Retinal pigment epithelial cell (primary cell): ENCODE measurements at regions not wholly inside any gene's neighbourhood (a gene's known extent, or its start where the extent isn't known, plus 50 kb on each side); places are given as distances from the start of the nearest gene placed in this dataset.
"Not testable (repeated sequence)": the region's sequence is repeated elsewhere in the genome, so short reads cannot be mapped to it uniquely, and the experiment has no call there.

Source experiments
- DNase-seq: peaks from one replicate; pipeline ENCODE4 v3.0.0-alpha.2; 2010; ENCODE audit warnings: low read depth
- H3K4me3 ChIP-seq: 2 replicates; pipeline ENCODE4 v1.5.1; 2011; ENCODE audit warnings: mild to moderate bottlenecking, low read length, control low read depth, moderate library complexity
- CTCF ChIP-seq: conservative IDR thresholded peaks from 2 replicates; pipeline ENCODE4 v1.5.1; 2011; ENCODE audit warnings: low read depth, low read length, control low read depth, inconsistent platforms

- no peak for DNase-seq
- TF ChIP-seq CTCF: no peak
- no peak overlapping the region for H3K4me3 ChIP-seq
These were observed 847.8 kb downstream of the RAPGEF2 start for GRCh38 chr4:159950707-159951106.

- TF ChIP-seq CTCF: no peak
These were observed 863.9 kb downstream of the RAPGEF2 start for GRCh38 chr4:159966746-159967145.

GRCh38 chr4:159976871-159977482 is 874.1 kb downstream of the RAPGEF2 start:
- not testable (repeated sequence) for DNase-seq, H3K4me3 ChIP-seq

More at GRCh38 chr4:159966746-159967145, 863.9 kb downstream of the RAPGEF2 start:
- no peak overlapping the region for H3K4me3 ChIP-seq
- peak; percentile 17 for DNase-seq

- DNase-seq: no peak
- TF ChIP-seq CTCF: no peak
- no peak overlapping the region for H3K4me3 ChIP-seq
These were observed 875.2 kb downstream of the RAPGEF2 start for GRCh38 chr4:159977907-159978617.

GRCh38 chr4:159979351-159979750 is 876.5 kb downstream of the RAPGEF2 start:
- no peak for TF ChIP-seq CTCF
- no peak overlapping the region for H3K4me3 ChIP-seq
- DNase-seq: peak; percentile 90

GRCh38 chr4:159979953-159980352 is 877.1 kb downstream of the RAPGEF2 start:
- TF ChIP-seq CTCF: no peak
- no peak for DNase-seq
- H3K4me3 ChIP-seq: no peak overlapping the region

GRCh38 chr4:159980826-159981468 is 878.1 kb downstream of the RAPGEF2 start:
- DNase-seq: peak; percentile 64
- TF ChIP-seq CTCF: no peak
- H3K4me3 ChIP-seq: no peak overlapping the region
